Fibroblast of the aortic adventitia (primary cell): ENCODE measurements at regions not wholly inside any gene's neighbourhood (a gene's known extent, or its start where the extent isn't known, plus 50 kb on each side); places are given as distances from the start of the nearest gene placed in this dataset.

Experiments
- DNase-seq: peaks from one replicate; pipeline ENCODE4 v3.0.0-alpha.2; 2010; ENCODE audit warnings: low read depth
- H3K4me3 ChIP-seq: 2 replicates; pipeline ENCODE4 v1.5.1; 2011; ENCODE audit warnings: low read depth, mild to moderate bottlenecking, control low read depth, low read length, moderate library complexity
- TF ChIP-seq, protein P1 (sequence below): IDR thresholded peaks from 2 replicates; pipeline ENCODE4 v1.5.1; 2011; ENCODE audit warnings: mild to moderate bottlenecking, low read length, control low read depth, inconsistent platforms; ENCODE audit not compliant: insufficient read depth

DNA sequence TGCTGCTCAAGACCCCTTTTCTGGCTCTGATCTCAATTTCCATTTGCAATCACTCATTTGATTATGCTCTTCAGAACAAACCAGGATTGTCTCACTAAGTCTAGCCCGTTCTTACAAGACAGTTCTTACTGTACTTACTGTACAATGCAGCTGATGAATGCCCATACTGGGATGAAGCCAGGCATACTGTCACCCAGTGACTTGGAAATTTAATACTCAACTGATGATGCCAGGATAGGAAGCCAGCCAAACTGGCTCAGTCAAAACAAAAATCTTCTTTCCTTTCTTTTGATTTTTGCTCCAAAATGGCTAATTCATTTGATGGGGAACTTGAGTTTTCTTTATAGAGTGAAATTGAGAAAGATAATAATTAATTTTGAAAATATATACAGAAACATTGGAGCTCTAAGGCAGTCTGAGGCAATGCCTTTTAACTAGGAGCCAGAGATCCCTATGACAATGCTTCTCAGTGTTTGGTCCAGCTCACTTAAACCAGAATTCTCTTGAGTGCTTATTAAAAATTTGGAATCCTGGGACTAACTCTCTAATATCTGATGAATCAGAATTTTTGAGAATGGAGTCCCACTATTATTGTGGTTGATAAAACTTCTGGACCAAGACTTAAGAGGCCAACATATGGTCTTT, 265.6 kb upstream of the THBS1 start:
- TF ChIP-seq, protein P1, sequence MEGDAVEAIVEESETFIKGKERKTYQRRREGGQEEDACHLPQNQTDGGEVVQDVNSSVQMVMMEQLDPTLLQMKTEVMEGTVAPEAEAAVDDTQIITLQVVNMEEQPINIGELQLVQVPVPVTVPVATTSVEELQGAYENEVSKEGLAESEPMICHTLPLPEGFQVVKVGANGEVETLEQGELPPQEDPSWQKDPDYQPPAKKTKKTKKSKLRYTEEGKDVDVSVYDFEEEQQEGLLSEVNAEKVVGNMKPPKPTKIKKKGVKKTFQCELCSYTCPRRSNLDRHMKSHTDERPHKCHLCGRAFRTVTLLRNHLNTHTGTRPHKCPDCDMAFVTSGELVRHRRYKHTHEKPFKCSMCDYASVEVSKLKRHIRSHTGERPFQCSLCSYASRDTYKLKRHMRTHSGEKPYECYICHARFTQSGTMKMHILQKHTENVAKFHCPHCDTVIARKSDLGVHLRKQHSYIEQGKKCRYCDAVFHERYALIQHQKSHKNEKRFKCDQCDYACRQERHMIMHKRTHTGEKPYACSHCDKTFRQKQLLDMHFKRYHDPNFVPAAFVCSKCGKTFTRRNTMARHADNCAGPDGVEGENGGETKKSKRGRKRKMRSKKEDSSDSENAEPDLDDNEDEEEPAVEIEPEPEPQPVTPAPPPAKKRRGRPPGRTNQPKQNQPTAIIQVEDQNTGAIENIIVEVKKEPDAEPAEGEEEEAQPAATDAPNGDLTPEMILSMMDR = no peak
- H3K4me3 ChIP-seq = no peak overlapping the region
- no peak for DNase-seq

GRCh38 chr15:39317225-39317624, 263.7 kb upstream of the THBS1 start:
- H3K4me3 ChIP-seq = no peak overlapping the region
- DNase-seq = no peak
- TF ChIP-seq, protein P1 = no peak

GRCh38 chr15:39318231-39318630, 262.6 kb upstream of the THBS1 start:
- H3K4me3 ChIP-seq = no peak overlapping the region
- DNase-seq = no peak
- TF ChIP-seq, protein P1 = no peak

DNA sequence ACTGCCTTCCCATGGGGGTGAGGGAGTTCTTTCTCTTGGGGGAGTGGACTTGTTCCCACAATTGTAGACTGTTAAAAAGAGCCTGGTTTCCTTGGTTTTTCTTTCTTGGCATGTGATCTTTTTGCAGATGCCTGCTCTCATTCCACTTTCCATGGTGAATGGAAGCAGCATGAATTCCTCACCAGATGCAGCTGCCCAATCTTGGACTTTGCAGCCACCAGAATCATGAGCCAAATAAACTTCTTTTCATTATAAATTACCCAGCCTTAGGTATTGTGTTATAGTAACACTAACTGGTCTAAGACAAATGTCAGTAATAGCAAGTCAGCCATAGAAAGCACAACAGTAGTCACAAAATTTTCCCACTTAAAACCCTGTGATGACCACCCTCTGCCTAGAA, 260.5 kb upstream of the THBS1 start:
- H3K4me3 ChIP-seq = no peak overlapping the region
- no peak for DNase-seq
- TF ChIP-seq, protein P1 = no peak

DNA sequence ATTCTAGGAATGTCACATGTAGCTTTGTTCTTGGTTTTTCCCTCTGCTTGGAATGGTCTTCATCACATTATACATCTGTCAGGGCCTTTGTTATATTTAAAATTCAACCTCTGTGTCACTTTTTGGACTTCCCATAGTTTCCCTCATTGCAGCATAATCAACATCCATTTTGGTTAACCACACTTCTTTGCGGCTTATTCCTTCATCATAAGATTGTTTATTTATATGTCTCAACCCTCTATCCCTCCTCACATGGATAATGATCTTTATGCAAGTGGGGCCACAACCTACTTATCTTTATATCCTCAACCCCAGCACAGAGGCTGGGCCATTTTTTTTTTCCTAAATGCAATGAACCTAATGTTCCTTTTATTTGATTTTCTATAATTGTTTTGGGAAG, 260.0 kb upstream of the THBS1 start:
- no peak for DNase-seq
- TF ChIP-seq, protein P1 = no peak
- H3K4me3 ChIP-seq = no peak overlapping the region

GRCh38 chr15:39321977-39322376, 258.9 kb upstream of the THBS1 start:
- no peak overlapping the region for H3K4me3 ChIP-seq
- DNase-seq = peak; percentile 57
- TF ChIP-seq, protein P1 = no peak

DNA sequence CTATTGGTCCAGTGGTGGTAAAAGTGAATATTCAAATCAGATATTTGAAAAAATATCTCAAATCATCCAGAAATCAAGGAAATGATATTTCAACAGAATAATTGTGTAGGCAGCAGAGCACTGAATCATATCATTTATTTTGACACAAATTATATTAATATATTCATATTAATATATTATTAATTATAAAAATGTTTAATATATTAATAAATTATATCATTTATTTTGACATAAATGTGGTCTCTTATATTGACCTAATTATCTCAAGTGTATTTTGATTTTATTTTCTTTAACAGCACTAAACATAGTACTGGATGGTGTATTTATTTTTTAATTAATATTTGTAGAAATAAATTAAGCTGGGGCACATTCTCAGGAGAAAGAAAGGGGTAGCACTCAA, 257.7 kb upstream of the THBS1 start:
- no peak overlapping the region for H3K4me3 ChIP-seq
- no peak for DNase-seq
- TF ChIP-seq, protein P1 = no peak
